GM18867 (cell line): ENCODE measurements at regions not wholly inside any gene's neighbourhood (a gene's known extent, or its start where the extent isn't known, plus 50 kb on each side); places are given as distances from the start of the nearest gene placed in this dataset.

Experiments
- ATAC-seq: cut with Tn5 transposase; IDR thresholded peaks from one replicate; pipeline ENCODE4 v1.9.1; 2021; ENCODE audit warnings: mild to moderate bottlenecking, moderate library complexity; ENCODE audit not compliant: unreplicated experiment

- no peak for ATAC-seq
These were observed 86.9 kb upstream of the SPATA31D4 start for GRCh38 chr9:81841333-81841732.

DNA sequence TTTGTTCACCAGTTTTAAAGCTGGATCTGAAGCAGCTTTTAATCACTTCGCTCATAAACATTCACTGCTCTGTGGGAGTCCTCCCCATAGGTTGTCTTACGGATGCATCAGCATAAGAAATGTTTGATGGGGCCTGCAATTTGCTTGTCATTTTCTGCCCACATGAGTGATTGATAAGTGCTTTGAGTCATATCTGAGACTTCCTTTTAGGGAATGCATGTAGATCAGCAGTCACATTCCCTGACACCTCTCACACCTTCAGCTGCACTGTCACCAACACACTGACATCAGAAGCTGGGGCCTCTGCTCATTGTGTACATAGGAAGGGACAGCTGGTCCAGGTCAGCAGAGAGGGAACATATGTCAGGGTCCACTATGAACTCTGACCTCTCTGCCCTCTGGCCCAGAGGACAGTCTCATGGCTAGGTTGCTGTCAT lies 84.1 kb upstream of the SPATA31D4 start:
- ATAC-seq = no peak

- ATAC-seq = no peak
These were observed 80.9 kb upstream of the SPATA31D4 start for GRCh38 chr9:81847181-81847915.

GRCh38 chr9:81848472-81848871 lies 79.8 kb upstream of the SPATA31D4 start:
- ATAC-seq = no peak

- no peak for ATAC-seq
These were observed 78.5 kb upstream of the SPATA31D4 start for GRCh38 chr9:81849631-81850259.

DNA sequence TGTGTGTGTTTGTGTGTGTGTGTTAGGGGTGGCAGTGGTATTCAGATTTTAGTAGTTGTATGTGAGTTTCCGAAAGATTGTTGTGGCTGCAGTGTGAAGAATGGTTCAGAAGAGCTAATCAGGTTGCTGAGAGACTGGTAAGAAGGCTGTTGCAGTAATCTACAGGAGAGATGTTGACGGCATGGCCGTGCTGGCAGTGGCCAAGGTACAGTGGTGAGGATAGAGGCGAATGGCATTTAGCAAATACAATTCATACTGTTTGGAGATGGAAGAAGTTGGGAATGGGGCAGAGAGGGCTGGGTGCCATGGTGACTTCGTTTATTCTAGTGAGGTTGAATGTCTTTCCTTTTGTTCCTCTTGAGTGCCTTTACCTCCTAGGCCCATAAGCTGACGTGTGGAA lies 77.5 kb upstream of the SPATA31D4 start:
- no peak for ATAC-seq

- no peak for ATAC-seq
These were observed 76.9 kb upstream of the SPATA31D4 start for GRCh38 chr9:81851340-81851739.

GRCh38 chr9:81852820-81853219 lies 75.4 kb upstream of the SPATA31D4 start:
- ATAC-seq = no peak

DNA sequence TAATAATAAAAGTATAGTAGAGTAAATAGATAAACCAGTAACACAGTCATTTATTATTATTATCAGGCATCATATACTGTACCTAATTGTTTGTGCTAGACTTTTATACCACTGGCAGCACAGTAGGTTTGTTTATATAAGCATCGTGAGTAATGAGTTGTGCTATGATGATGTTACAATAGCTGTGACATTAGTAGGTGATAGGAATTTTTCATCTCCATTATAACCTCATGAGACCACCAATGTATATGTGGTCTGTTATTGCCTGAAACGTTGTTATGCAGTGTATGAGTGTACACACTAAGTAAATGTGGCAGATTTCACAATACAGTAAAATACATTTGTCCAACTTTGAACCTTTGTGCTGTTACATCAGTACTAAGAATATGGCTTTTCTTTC lies 72.7 kb upstream of the SPATA31D4 start:
- no peak for ATAC-seq

GRCh38 chr9:81858657-81859430 lies 69.4 kb upstream of the SPATA31D4 start:
- no peak for ATAC-seq

GRCh38 chr9:81860581-81860980 lies 67.6 kb upstream of the SPATA31D4 start:
- ATAC-seq = no peak

GRCh38 chr9:81861644-81862043 lies 66.6 kb upstream of the SPATA31D4 start:
- no peak for ATAC-seq

GRCh38 chr9:81868145-81868544 lies 60.1 kb upstream of the SPATA31D4 start:
- no peak for ATAC-seq

- ATAC-seq = no peak
These were observed 56.5 kb upstream of the SPATA31D4 start for GRCh38 chr9:81871695-81872094.

DNA sequence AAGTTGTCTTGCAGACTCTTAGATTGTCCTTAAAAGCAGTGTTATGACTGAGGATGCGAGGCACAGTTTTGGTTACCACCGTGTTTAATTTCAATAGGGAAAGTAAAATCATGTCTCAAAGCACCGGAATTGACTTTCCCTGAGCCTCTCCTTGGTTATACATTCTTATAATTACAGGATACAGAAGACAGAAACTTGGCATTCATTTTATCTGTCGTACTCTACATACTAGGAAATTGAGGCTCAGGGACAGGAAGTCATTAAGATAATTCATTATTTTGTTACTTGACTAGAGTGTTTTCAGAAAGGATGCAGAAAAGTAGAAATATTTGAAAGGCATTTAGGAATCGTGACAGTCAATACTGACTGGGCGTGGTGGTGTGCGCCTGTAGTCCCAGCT lies 54.0 kb upstream of the SPATA31D4 start:
- no peak for ATAC-seq

DNA sequence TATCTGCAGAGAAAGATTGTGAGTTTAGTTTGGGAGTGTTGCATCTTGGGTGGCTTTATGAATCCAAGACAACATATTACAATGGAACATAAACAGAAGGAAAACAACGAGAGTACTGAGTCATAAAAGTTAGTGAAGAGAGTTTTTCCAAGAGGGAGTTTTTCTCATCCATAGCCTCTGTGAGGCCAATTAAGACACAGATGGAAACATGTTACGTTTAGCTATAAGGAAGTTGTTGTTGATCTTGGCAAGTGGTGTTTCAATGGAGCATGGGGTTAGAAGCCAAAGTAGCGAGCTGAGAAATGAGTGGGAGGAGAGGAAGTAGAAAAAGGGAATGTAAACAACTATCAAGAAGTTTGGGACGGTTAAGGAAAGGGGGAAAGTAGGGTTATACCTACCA lies 53.3 kb upstream of the SPATA31D4 start:
- no peak for ATAC-seq

- ATAC-seq = no peak
These were observed 51.2 kb upstream of the SPATA31D4 start for GRCh38 chr9:81877047-81877446.
